Neural progenitor cell (in vitro differentiated cells): ENCODE measurements at regions not wholly inside any gene's neighbourhood (a gene's known extent, or its start where the extent isn't known, plus 50 kb on each side); places are given as distances from the start of the nearest gene placed in this dataset.

Source experiments
- CTCF ChIP-seq: fragments of 200-600 bp; sonication (generic); IDR thresholded peaks from 2 replicates; pipeline ENCODE4 v1.5.1; 2017; ENCODE audit warnings: antibody characterized with exemption, mild to moderate bottlenecking
- EZH2 ChIP-seq: fragments of 200-600 bp; sonication (generic); IDR thresholded peaks from 2 replicates; pipeline ENCODE4 v1.6.1; 2017; ENCODE audit warnings: antibody characterized with exemption, mild to moderate bottlenecking, moderate library complexity
- EZH2phosphoT487 ChIP-seq: fragments of 200-600 bp; sonication (generic); IDR thresholded peaks from 2 replicates; pipeline ENCODE4 v1.6.1; 2017; ENCODE audit warnings: antibody characterized with exemption

DNA sequence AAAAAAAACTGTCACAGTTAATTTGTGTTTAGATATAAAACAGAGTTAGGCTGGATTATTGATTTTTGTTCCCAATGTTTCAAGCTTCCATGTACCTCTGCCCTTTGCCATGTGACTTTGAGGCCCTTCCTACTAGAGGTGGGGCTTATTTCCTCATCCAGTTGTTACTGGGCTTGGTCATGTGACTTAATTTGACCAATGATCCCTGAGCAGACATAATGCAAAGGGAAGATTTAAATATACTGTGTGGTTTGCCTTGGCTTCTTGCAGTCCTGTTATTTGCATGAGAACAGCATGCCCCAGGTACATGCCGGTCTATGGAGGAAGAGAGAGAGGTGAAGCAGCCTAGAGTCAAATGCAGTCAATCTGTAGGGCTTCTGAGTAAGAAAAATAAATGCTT is 347.0 kb downstream of the MIAT start:
- no peak for TF ChIP-seq CTCF
- TF ChIP-seq EZH2: no peak
- TF ChIP-seq EZH2phosphoT487: no peak
